NCI-H128 (cell line): ENCODE measurements at regions not wholly inside any gene's neighbourhood (a gene's known extent, or its start where the extent isn't known, plus 50 kb on each side); places are given as distances from the start of the nearest gene placed in this dataset.

Source experiments
- DNase-seq: peaks from one replicate; lab custom pipeline; 2025; ENCODE audit not compliant: unreplicated experiment; lab: John Stamatoyannopoulos, UW

DNA sequence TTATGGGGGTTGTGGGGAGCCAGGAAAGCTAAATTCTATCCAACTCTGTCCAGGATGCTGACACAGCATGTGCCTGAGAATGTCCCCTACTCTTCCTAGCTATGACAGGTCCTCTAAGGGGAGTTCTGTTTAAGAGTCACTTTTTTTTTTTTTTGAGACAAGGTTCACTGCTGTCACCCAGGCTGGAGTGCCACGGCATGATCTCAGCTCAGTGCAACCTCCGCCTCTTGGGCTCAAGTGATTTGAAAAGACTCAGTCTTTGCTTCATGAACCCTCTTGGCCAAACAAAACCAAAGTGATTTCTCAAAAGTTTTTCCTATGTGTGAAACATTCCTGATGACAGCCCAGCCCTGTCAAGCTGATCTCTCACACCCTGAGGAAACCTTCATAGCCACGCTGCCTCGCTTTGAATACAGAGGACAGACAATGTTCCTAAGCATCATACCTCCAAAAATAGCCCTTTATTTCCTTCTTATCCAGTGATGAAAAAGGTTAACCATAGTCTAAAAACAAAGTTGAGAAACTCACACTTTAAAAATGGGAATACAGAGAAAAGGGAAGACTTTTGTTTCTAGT lies 105.5 kb upstream of the PROK2 start:
- DNase-seq, result no peak

DNA sequence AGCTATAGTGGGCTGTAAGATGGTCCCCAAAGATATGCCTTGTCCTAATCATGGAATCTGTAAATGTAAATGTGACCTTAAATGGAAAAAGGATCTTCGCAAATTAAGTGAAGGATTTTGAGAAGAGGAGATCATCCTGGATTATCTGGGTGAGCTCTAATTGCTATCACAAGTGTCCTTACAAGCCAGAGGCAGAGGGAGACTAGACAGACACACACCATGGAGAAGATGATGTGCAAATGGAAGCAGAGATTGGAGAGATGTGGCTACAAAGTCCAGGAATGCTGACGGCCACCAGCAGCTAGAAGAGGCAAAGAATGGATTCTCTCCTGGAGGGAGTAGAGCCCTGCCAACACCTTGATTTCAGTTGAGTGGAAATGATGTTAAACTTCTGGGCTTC lies 102.3 kb upstream of the PROK2 start:
- no peak for DNase-seq

DNA sequence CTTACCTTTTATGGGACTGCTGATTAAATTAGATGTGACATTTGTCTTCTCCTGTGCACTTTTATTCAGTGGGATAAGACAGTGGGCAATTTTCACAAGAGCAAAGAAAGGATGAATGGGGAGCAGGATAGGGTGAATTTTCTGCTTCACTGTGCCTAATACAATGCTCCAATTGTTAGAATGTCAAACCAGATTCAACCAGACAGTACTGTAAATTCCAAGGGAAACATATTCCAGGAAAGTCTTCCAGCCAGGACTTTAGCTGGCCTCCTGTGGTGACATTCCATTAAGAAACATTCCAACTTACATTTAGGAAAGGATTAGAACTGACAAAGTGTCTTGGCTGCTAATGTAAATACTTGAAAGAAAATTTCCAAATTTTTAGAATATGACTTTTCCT lies 100.1 kb upstream of the PROK2 start:
- DNase-seq, result no peak

DNA sequence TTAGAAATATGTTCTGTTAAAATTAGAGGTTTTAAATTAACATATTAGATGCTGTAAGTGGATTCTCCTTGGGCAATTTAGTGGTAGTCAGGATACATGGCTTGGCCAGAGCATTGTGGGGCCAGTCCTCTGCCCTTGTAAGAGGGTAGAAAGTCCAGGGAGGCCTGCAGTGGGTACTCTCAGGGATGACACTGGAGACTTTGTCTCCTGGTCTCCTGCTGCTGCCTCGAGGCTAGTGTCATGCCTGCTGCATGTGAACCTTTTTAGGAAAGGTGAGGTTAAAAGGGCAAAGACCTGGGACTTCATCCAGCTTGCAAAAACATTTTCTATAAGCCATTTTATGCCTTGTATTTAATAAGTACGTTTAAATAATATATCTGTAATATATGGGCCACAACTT lies 96.8 kb upstream of the PROK2 start:
- no peak for DNase-seq

DNA sequence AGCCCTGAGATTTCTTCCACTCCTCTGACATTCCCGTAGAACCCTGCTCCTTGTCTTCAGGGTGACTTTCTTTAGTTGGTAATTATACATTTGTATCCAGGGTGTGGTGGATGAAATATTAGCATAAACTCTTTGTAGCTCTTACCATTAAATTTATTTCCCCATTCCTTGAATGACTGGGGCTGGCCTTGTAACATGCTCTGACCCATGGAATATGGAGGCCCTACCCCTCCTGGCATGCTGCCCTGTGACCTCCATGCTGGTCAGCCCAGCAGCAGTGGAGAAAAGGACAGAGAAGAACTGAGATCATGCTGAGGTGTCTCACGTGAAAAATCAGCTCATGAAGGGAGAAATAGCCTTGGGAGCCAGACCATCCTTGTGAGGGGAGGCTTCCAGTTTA lies 96.1 kb upstream of the PROK2 start:
- no peak for DNase-seq

DNA sequence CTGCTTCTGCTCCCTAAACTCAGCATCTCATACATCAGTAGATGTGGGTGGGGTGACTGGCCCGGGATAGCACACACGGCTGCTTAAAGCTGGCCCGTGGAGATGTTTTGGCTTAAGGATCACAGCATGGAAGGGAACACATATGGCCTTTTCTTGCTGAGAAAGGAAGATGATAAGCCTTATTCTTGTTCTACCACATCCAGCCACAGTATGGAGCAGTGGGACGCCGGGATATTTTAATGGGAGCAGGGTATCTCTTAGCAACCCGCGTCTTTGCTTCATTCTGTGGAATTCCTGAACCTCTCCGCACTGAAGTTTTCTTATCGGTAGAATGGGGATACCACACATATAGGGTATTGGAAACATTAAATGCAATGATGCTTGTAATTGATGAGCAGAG lies 94.1 kb upstream of the PROK2 start:
- DNase-seq, result no peak

DNA sequence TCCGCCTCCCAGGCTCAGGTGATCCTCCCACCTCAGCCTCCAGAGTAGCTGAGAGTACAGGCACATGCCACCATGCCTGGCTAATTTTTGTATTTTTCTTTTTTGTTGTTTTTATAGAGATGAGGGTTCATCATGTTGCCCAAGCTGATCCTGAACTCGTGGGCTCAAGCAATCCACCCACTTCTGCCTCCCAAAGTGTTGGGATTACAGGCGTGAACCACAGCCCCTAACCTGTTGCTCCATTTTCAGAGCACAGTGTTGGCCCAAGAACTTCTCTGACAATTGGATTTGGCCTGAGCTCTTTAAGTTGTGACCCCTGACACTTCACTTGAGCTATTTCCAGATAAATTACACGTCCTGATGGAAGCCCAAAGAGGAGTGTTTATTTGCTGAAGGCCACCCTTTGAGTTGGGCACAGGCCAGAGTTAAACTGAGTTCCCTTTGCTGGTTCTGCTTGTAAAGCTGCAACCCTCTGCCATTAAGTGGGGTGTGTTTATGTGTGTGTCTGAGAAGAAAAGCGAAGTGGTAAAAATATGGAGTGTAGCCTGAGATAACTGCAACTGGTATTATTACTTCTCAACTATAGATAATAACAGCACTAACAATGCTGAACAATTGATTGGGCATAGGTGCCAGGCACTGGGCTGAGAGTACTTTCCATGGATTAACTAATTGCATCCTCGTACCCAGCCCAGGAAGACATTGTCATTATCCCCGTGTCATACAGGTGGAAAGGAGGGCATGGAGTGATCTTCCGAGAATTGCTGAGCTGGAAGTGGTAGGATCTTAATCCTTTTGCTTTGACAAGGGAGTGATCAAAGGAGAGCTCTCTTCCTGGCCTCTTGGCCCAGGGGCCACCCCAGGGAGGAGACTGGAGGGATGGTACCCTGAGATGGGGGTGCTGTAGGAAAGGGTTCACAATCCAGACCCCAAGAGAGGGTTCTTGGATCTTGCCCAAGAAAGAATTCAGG lies 91.5 kb upstream of the PROK2 start:
- DNase-seq, result no peak

DNA sequence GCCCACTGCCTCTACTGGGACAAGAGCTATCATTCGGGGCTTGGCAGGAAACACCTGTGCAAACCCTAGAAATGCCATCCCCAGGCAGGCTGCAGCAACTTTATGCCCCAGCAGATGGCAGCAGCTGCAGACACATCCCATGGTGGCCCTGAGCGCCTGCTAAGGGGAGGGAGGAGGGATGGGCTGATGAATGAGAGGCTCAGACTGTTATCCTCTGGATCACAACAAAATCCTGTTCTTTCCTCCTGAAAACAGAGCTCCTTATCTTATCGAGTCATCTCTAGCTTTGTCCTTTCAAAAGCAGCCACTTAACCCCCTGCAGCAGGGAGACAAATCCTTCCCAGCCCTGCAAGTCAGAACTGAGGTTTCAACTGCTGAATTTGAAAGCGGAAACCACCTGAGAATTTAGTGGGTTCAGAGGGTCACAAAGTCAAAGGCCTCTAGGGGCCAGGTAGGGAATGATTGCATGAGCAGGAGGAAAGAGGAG lies 90.6 kb upstream of the PROK2 start:
- DNase-seq, result peak; percentile 28

DNA sequence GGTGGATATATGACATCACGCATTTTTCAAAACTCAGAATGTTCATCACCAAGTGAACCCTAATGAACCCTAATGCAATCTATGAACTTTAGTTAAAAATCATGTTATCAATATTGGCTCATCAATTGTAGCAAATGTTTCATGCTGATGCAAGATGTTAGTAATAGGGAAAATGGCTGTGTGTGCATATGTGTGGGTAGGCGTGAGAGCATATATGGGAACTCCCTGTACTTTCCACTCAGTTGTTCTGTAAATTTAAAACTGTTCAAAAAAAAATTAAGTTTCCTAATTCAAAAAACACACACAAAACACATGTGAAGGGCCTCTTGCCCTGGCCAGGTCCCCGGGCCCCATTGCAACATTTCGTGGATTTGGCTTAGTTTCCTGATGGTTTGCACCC lies 89.7 kb upstream of the PROK2 start:
- DNase-seq, result no peak

DNA sequence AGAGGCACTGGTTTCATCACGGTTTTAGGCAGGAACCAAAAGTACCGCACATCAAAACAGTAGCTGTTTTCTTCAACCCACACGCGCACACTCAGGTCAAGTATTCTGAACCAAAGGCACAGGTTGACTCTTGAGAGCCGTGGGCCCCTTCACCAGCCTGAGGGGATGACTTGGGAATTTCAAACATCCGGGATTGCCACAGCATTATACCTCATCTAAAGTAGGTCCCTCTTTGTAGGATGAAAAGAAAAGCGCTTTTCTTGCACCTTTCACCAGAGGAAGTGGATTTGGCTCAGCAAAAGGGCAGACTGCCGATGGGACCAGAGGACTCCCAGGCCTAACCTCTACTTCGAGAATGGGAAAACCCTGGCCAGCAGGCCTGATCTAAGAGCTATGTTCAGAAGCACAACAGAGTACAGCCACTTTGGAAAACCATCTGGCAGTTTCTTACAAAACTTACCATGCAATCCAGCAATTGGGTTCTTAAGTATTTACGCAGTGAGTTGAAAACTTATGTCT lies 88.2 kb upstream of the PROK2 start:
- no peak for DNase-seq

DNA sequence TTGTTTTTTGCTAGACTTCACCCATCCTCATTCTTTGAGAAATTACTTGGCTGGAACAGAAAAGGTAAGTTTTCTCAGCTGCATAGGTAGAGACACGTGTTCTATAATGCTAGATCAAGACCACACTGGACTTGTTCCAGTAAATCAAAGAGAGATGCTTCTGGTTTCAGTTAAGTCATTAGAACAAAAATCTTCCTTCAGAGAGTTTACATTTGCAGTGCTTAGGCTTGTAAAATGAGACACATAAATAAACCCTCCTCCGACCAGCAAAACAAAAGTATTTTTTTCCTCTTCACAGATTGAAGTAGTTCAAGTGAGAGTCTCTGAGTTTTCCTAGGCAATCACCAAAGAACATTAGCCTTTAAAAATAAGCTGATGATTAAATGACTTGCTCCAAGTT lies 87.3 kb upstream of the PROK2 start:
- no peak for DNase-seq

DNA sequence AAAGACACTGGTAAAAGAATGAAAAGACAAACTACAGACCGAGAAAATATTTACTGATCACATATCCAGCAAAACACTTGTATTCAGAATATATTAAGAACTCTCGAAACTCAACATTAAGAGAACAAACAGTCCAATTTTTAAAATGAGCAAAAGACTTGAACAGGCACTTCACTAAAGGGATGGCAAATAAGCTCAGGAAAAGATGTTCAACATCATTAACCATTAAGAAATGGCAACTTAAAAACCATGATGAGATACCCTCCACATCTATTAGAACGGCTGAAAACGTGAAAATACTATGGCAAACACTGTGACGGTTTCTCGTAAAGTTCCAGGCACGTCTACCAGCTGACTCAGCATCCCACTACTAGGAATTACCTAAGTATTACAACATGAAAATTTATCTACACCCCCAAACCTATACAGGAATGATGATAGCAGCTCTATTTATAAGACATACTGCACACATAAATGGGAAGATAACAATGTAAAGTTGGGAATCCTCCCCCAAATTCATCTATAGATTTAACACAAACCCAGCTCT lies 86.1 kb upstream of the PROK2 start:
- no peak for DNase-seq

DNA sequence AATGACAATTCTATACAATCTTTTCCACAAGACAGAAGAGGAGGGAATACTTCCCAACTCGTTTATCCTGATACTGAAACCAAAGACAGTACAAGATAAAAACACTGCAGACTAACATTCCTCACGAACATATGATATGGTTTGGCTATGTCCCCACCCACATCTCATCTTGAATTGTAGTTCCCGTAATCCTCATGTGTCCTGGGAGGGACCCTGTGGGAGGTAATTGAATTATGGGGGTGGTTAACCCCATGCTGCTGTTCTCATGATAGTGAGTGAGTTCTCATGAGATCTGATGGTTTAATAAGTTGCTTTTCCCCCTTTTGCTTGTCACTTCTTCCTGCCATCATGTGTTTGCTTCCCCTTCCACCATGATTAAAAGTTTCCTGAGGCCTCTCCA lies 83.9 kb upstream of the PROK2 start:
- DNase-seq, result no peak

DNA sequence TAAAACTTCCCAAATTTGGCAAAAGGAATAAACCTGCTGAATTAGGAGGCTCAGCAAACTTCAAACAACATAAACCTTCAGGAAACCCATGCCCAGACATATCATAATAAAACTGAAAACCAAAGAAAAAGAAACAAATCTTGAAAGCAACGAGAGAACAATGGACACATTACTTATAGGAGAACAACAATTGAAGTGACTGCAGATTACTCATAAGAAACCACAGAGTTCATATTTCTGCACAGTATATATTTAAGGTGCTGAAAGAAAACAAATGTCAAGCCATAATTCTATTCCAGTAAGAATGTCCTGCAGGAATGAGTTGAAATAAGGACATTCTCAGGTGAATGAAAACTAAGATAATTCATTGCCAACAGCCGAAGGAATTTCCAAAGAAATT lies 80.8 kb upstream of the PROK2 start:
- DNase-seq, result no peak

DNA sequence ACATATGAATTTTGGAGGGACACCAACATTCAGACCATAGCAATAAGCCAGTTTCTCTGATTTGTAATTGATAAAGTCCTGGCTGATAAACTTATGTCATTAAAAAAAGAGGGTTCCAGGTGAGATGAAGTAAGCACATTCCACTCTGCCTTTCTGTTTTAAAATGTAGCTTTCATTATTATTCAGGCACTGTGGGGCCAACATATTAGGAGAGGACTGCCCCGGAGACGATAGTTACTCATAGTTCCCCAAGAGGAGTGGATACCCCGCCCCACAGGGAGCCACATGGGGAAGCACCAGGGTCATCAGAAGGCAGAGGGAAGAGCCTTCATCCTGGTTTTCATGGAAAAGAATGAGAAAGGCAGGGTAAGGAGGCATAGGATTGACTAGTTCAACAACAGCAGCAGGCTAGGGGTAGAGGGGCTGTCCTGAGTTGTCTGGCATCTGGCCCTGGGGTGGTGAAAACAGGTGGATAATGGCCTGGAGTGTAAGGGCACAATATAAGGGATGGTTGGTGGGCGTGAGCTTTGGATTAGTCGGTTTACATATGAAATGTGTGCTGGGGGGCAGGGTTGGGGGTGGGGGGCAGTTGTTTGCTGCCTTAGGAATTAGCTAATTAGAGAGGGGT lies 78.7 kb upstream of the PROK2 start:
- DNase-seq, result no peak

DNA sequence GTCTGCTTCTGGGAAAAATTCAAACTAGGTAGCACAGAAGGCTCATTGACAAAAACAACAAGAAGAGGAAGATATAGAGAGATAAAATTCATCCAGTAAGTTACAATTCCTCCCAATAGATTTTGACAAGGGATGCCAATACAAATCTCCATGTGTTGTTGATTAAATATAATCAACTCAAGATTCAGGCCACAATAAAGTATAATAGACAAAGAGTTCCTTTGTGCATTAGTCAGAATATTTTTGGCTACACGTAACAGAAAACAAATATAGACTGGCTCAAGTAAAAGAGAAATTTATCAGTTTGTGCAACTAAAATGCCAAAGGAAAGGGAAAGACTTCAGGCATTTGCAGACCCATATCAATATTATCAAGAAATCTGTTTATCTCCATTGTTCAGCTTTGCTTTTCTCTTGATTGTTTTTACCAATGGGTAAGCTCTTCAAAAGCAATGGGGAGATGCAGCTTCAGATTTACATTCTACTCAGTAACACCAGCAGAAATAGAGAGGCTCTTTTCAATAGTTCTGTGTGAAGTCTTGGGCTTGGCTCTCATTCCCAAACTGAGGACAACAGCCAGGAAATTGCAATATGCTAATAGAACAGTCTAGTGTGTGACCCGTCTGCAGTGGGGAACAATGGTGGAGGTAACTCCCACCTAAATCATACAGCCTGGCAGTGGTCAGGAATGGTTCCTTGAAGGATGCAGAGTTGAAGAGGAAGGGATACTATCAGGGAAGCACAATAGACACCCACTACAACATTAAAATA lies 77.6 kb upstream of the PROK2 start:
- no peak for DNase-seq

DNA sequence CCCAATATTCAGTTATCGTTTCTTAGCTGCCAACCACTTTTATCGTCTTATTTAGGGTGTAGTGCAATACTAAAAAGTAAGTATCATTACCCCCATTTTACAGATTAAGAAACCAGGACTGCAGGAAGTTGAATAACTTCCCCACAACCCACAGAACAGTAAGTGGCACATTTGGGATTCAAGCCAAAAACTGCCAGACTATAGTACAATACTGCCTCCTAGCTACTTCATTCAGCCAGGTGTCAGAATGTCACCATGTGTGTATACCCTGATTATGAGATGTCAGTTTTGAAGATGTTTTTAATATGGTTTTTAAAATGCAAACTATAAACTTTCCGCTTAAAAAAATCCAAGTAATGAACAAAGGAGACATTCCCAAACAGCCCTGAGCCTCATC lies 74.2 kb upstream of the PROK2 start:
- DNase-seq, result no peak

DNA sequence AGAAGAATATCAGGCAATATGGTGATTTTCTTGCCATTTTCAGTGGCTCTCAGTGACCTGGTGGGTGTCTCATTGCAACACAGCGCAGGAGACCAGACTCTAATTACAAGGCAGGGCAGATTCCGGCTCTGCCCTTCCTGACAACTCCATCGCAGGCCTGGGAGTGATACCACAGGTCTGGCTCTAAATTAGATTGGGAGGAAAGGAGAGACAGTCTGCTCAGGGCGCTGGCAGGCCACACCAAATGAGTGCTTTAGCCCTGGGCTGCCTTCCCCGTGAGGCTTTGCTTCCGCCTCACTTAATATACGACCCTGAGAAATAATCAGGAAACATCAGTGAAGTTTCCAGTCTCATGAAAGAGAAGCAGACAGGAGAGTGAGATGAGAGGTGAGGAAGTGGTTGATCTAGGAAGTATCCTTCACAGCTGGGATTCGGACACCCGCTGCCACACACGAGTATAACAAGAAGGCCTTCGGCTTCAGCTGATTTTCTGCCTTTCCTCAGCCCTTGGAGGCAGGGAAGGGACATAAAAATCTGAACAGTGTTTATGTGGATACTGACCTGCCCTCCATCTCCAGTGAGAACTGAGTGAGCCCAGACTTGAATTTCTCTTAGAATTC lies 73.7 kb upstream of the PROK2 start:
- no peak for DNase-seq

DNA sequence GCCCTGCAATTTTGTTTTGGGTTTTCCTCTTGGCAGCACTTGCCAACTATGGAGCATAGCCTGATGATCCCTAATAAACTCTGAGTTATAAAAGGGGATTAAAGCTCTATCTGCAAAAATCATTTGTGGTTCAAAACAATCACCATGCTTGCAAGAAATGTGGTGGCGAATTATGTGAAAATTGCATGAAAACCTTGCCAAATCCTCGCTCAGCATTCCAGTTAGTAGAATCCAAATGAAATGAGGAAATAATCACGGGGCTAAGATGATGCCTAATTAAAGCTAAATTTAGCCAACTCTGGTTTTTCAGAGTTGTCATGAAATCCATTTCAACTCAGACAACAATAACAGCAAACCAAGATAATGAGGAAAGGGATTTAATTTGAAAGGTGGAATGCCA lies 73.0 kb upstream of the PROK2 start:
- no peak for DNase-seq

DNA sequence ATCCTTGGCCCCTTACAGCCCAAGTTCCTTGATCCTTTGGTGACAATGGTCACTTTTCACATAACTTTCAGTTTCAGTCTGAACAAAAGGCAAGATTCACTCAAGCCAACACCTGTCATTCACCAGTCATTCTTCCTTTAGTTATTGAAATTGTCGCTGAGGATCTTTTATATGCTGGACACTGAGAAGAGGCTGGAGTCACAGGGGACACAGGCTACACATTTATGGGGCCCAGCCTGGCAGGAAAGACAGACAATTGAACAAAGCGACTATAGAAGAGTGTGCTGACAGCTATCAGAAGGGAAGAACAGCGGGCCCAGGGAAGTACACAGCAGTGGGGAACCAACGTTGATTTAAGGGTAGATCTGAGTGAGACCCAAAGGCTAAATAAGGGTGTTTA lies 69.8 kb upstream of the PROK2 start:
- DNase-seq, result no peak
